OCI-LY7 (cell line): ENCODE measurements at regions not wholly inside any gene's neighbourhood (a gene's known extent, or its start where the extent isn't known, plus 50 kb on each side); places are given as distances from the start of the nearest gene placed in this dataset.

Experiments
- BruUV-seq: library from RNA; stranded (reverse); fragments of 400-500 nt; replicated peaks from 2 replicates; lab custom pipeline; 2021; lab: Mats Ljungman, UMichigan
- CTCF ChIA-PET: fragments of 300-600 bp; sonication (Branson Sonifier 250); formaldehyde crosslinking; loops from one replicate; lab custom pipeline; 2022; ENCODE audit warnings: antibody characterized with exemption; ENCODE audit not compliant: unreplicated experiment; lab: Charles Lee
- POLR2A ChIA-PET: fragments of 300-600 bp; sonication (Branson Sonifier 250); formaldehyde crosslinking; loops from one replicate; lab custom pipeline; 2022; ENCODE audit warnings: antibody characterized with exemption; lab: Charles Lee
- DNase-seq: peaks from one replicate; pipeline ENCODE4 v3.0.0-alpha.2; 2015; ENCODE audit warnings: low spot score
- H2AFZ ChIP-seq: fragments of 200-600 bp; sonication (generic), shearing (Covaris generic); 2 replicates; pipeline ENCODE4 v1.6.1; 2014; ENCODE audit warnings: mild to moderate bottlenecking, antibody characterized with exemption, low read length, moderate library complexity
- H3K27ac ChIP-seq: fragments of 200-600 bp; sonication (generic); 2 replicates; pipeline ENCODE4 v1.5.1; 2014; ENCODE audit warnings: mixed run types, low read depth, mild to moderate bottlenecking, moderate library complexity, low read length, inconsistent platforms; ENCODE audit not compliant: poor library complexity, severe bottlenecking
- H3K36me3 ChIP-seq: fragments of 200-600 bp; sonication (generic); 2 replicates; pipeline ENCODE4 v1.6.1; 2014; ENCODE audit warnings: mild to moderate bottlenecking, antibody characterized with exemption, low read length, moderate library complexity, mixed read lengths; ENCODE audit not compliant: insufficient read depth
- H3K4me1 ChIP-seq: fragments of 200-600 bp; sonication (generic); 2 replicates; pipeline ENCODE4 v1.5.1; 2014; ENCODE audit warnings: mild to moderate bottlenecking, low read length; ENCODE audit not compliant: insufficient read depth, poor library complexity, severe bottlenecking
- H3K4me2 ChIP-seq: fragments of 200-600 bp; sonication (generic); 2 replicates; pipeline ENCODE4 v1.6.1; 2014; ENCODE audit warnings: mild to moderate bottlenecking, low read length
- H3K4me3 ChIP-seq: fragments of 200-600 bp; sonication (generic); 2 replicates; pipeline ENCODE4 v1.5.1; 2014; ENCODE audit warnings: mild to moderate bottlenecking, low read depth, low read length; ENCODE audit not compliant: poor library complexity, severe bottlenecking
- H3K79me2 ChIP-seq: fragments of 200-600 bp; sonication (generic); 2 replicates; pipeline ENCODE4 v1.6.1; 2016; ENCODE audit warnings: low read depth, mild to moderate bottlenecking, low read length, moderate library complexity, mixed read lengths; ENCODE audit not compliant: insufficient read depth
- H3K9me2 ChIP-seq: fragments of 200-600 bp; sonication (generic); 2 replicates; pipeline ENCODE4 v1.6.1; 2016; ENCODE audit warnings: mild to moderate bottlenecking, low read length, mixed read lengths; ENCODE audit not compliant: insufficient read depth
- H3K9me3 ChIP-seq: fragments of 200-600 bp; sonication (generic); 2 replicates; pipeline ENCODE4 v1.6.1; 2014; ENCODE audit warnings: mild to moderate bottlenecking, mixed run types, low read length, mixed read lengths
- H4K20me1 ChIP-seq: fragments of 200-600 bp; sonication (generic); 2 replicates; pipeline ENCODE4 v1.6.1; 2014; ENCODE audit warnings: mild to moderate bottlenecking, antibody characterized with exemption, low read length, moderate library complexity, mixed read lengths; ENCODE audit not compliant: insufficient read depth
- CTCF ChIP-seq: fragments of 200-600 bp; sonication (generic); conservative IDR thresholded peaks from 2 replicates; pipeline ENCODE4 v1.5.1; 2014; ENCODE audit warnings: mild to moderate bottlenecking, antibody characterized with exemption, low read length, moderate library complexity, mixed read lengths
- EZH2phosphoT487 ChIP-seq: fragments of 200-600 bp; sonication (generic); IDR thresholded peaks from 2 replicates; pipeline ENCODE4 v1.6.1; 2018; ENCODE audit warnings: low read depth, borderline replicate concordance, mild to moderate bottlenecking, mixed run types, antibody characterized with exemption, low read length, moderate library complexity, mixed read lengths
- intact Hi-C: fragments of 100-400 bp; cut with micrococcal nuclease; formaldehyde crosslinking; loops from one replicate; pipeline ENCODE4 v1.10.0; 2022; ENCODE audit not compliant: unreplicated experiment

GRCh38 chr5:163222982-163223381 lies 214.4 kb upstream of the CCNG1 start:
- Histone ChIP-seq H3K27ac (no peak overlapping the region), H3K9me3 (no peaks in the 10 kb centered on the region), H2AFZ (no peak overlapping the region), H3K4me3 (no peak overlapping the region), H3K4me1 (no peaks in the 10 kb centered on the region), H3K36me3 (no peaks in the 10 kb centered on the region), H4K20me1 (no peaks in the 10 kb centered on the region), H3K4me2 (no peak overlapping the region), H3K79me2 (no peaks in the 10 kb centered on the region), H3K9me2 (no peaks in the 10 kb centered on the region)
- DNase-seq: no peak
- intact Hi-C loops: no loop called here
- TF ChIP-seq EZH2phosphoT487: no peak
- no peak for TF ChIP-seq CTCF
- no TSS peak for BruUV-seq
- ChIA-PET CTCF (no interaction called here), POLR2A (interaction anchor here (0.7 kb wide), 2 partner anchors 58 to 182 kb away, joined by 4 to 7 read pairs; no protein-coding TSS in a partner anchor)

GRCh38 chr5:163244445-163244987 lies 192.9 kb upstream of the CCNG1 start:
- Histone ChIP-seq H2AFZ (no peak overlapping the region), H3K9me3 (no peaks in the 10 kb centered on the region), H3K36me3 (no peaks in the 10 kb centered on the region), H3K9me2 (no peaks in the 10 kb centered on the region), H3K4me1 (no peaks in the 10 kb centered on the region), H3K4me2 (no peak overlapping the region), H3K27ac (no peak overlapping the region), H3K4me3 (no peak overlapping the region), H4K20me1 (no peaks in the 10 kb centered on the region), H3K79me2 (no peaks in the 10 kb centered on the region)
- no peak for DNase-seq
- intact Hi-C loops: no loop called here
- BruUV-seq: no TSS peak
- CTCF ChIA-PET: no interaction called here
- TF ChIP-seq CTCF (no peak), EZH2phosphoT487 (no peak)
- POLR2A ChIA-PET: interaction anchor here (0.6 kb wide), 1 partner anchor 920 kb away, joined by 3 read pairs; no protein-coding TSS in a partner anchor

- TF ChIP-seq CTCF (no peak), EZH2phosphoT487 (no peak)
- Histone ChIP-seq H3K4me3 (no peak overlapping the region), H3K4me1 (no peaks in the 10 kb centered on the region), H3K36me3 (no peaks in the 10 kb centered on the region), H3K9me3 (no peaks in the 10 kb centered on the region), H3K27ac (no peak overlapping the region), H3K79me2 (no peaks in the 10 kb centered on the region), H4K20me1 (no peaks in the 10 kb centered on the region), H2AFZ (no peak overlapping the region), H3K9me2 (no peaks in the 10 kb centered on the region), H3K4me2 (no peak overlapping the region)
- no peak for DNase-seq
- ChIA-PET CTCF (no interaction called here), POLR2A (no interaction called here)
- BruUV-seq: no TSS peak
- intact Hi-C loops: no loop called here
Measured at GRCh38 chr5:163245584-163245983, 191.8 kb upstream of the CCNG1 start.
